ENCODE measurements at regions not wholly inside any gene's neighbourhood (a gene's known extent, or its start where the extent isn't known, plus 50 kb on each side); places are given as distances from the start of the nearest gene placed in this dataset.

GRCh38 chr7:17462131-17462631 lies 163.7 kb downstream of the AHR start:
- TF ChIP-seq POLR2A (IDR thresholded peaks at IDR 0.05; ENCODE audit: low read depth) (no peak), CTCF (IDR thresholded peaks at IDR 0.05) (no peak), EP300 (IDR thresholded peaks at IDR 0.05) (no peak), POLR2AphosphoS5 (IDR thresholded peaks at IDR 0.05) (no peak)

Data from esophagus muscularis mucosa (tissue), 4 donors.